Thyroid gland (tissue), 4 donors: ENCODE measurements at regions not wholly inside any gene's neighbourhood (a gene's known extent, or its start where the extent isn't known, plus 50 kb on each side); places are given as distances from the start of the nearest gene placed in this dataset.

Experiments used
- DNase-seq, 2 donors: peaks; one replicate each; pipeline ENCODE4 v3.0.0-alpha.2; 2019
- H3K27ac ChIP-seq, 3 donors: fragments of 200-600 bp; sonication (generic); 1 replicate in 2 of 3; 2 replicates in 1 of 3; pipeline ENCODE4 v1.5.1; 2016 to 2019; ENCODE audit warnings: mild to moderate bottlenecking in 1 of 3, moderate library complexity in 1 of 3
- H3K27me3 ChIP-seq: fragments of 200-600 bp; sonication (generic); one replicate; pipeline ENCODE4 v1.5.1; 2019
- H3K36me3 ChIP-seq, 2 donors: fragments of 200-600 bp; sonication (generic); one replicate each; pipeline ENCODE4 v1.5.1; 2016 to 2019
- H3K4me1 ChIP-seq, 2 donors: fragments of 200-600 bp; sonication (generic); one replicate each; pipeline ENCODE4 v1.5.1; 2017 to 2019
- H3K4me3 ChIP-seq, 3 donors: fragments of 200-600 bp; sonication (generic); replicated peaks in 1 of 3; 1 replicate in 2 of 3; 2 replicates in 1 of 3; pipeline ENCODE4 v1.5.1; 2016; ENCODE audit warnings: mild to moderate bottlenecking in 1 of 3
- H3K9me3 ChIP-seq: fragments of 200-600 bp; sonication (generic); one replicate; pipeline ENCODE4 v1.5.1; 2017
- POLR2A ChIP-seq, 2 donors: fragments of 450-650 bp; IDR thresholded peaks; one replicate each; pipeline ENCODE4 v1.6.1; 2017; ENCODE audit warnings: antibody characterized with exemption in 2 of 2, mild to moderate bottlenecking in 2 of 2, moderate library complexity in 1 of 2
- WGBS, 2 donors: methylation state at CpG; one replicate each; pipeline ENCODE4 v1.1.5; 2017; 5-methylcytosine and 5-hydroxymethylcytosine counted together
- intact Hi-C: fragments of 100-400 bp; cut with DNase I; formaldehyde crosslinking; loops from one replicate; pipeline ENCODE4 v1.15.1; 2023
- TF ChIP-seq, protein P1 (sequence below), 6 experiments: fragments of 200-600 bp in 3 of 6; fragments of 450-650 bp in 3 of 6; sonication (generic) in 3 of 6; IDR thresholded peaks; one replicate each; pipeline ENCODE4 v1.5.1; 2016 to 2019; ENCODE audit warnings: antibody characterized with exemption in 6 of 6, mild to moderate bottlenecking in 2 of 6, inconsistent platforms in 1 of 6, moderate library complexity in 1 of 6

DNA sequence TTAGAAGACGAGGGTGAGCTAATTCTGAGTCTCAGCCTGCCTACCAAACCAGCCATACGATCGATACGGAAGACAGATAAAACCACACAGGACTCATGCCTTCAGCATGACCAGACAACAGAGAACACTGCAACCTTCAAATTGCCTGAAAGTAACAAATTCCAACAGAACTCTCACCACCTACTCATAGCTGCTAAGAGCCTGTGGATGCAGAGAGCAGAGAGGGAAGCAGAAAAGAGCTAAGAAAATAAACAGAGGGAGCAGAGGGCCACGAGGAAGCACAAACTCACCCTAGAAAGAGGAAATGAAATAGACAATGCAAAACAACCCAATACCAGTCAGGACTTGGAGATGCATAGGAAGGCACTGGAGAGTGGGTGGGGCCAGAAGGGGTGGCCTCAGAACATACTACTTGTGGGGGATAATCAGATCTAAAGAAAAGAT lies 86.7 kb upstream of the TAS2R1 start:
- intact Hi-C loops, result no loop called here
- H3K36me3 ChIP-seq, result no peaks in the 10 kb centered on the region
- no peak overlapping the region for H3K27ac ChIP-seq
- 40 to 50% methylated on average over 5 of the region's 5 CpGs for WGBS, 2 donors
- no peaks in the 10 kb centered on the region for H3K27me3 ChIP-seq
- no peak for TF ChIP-seq POLR2A (IDR thresholded peaks at IDR 0.05)
- TF ChIP-seq, protein P1, sequence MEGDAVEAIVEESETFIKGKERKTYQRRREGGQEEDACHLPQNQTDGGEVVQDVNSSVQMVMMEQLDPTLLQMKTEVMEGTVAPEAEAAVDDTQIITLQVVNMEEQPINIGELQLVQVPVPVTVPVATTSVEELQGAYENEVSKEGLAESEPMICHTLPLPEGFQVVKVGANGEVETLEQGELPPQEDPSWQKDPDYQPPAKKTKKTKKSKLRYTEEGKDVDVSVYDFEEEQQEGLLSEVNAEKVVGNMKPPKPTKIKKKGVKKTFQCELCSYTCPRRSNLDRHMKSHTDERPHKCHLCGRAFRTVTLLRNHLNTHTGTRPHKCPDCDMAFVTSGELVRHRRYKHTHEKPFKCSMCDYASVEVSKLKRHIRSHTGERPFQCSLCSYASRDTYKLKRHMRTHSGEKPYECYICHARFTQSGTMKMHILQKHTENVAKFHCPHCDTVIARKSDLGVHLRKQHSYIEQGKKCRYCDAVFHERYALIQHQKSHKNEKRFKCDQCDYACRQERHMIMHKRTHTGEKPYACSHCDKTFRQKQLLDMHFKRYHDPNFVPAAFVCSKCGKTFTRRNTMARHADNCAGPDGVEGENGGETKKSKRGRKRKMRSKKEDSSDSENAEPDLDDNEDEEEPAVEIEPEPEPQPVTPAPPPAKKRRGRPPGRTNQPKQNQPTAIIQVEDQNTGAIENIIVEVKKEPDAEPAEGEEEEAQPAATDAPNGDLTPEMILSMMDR (IDR thresholded peaks at IDR 0.05), result no peak
- H3K4me3 ChIP-seq, result no peak overlapping the region
- no peaks in the 10 kb centered on the region for H3K4me1 ChIP-seq
- H3K9me3 ChIP-seq, result no peaks in the 10 kb centered on the region
- no peak for DNase-seq

DNA sequence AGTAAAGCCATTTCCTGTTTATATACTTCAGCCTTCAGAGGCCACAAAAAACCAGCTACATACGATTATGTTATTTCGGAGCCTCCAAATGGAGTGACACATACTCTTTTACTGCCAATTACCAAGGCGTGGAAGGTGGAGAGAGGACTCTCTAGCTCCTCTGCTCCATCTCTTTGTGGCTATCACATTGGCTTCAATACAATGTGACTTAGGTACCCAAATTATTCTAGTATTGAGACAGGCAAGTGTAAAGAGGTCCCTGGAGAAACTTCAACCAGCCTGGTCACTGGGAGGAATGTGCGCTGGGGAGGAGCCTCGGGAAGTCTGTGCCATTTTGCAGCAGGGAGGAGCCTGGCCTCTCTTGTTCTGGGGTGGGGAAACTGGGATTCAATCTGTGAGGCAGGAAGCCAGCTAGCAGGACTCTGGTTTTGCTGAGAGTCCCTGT lies 85.8 kb upstream of the TAS2R1 start:
- intact Hi-C loops, result no loop called here
- Histone ChIP-seq H3K36me3 (no peaks in the 10 kb centered on the region), H3K27me3 (no peaks in the 10 kb centered on the region), H3K4me3 (no peak overlapping the region), H3K4me1 (no peaks in the 10 kb centered on the region), H3K9me3 (no peaks in the 10 kb centered on the region), H3K27ac (no peak overlapping the region)
- DNase-seq, result no peak
- TF ChIP-seq, protein P1 (IDR thresholded peaks at IDR 0.05), result no peak
- no peak for TF ChIP-seq POLR2A (IDR thresholded peaks at IDR 0.05)
- WGBS, 2 donors, result 62 to 63% methylated on average over 5 of the region's 5 CpGs

DNA sequence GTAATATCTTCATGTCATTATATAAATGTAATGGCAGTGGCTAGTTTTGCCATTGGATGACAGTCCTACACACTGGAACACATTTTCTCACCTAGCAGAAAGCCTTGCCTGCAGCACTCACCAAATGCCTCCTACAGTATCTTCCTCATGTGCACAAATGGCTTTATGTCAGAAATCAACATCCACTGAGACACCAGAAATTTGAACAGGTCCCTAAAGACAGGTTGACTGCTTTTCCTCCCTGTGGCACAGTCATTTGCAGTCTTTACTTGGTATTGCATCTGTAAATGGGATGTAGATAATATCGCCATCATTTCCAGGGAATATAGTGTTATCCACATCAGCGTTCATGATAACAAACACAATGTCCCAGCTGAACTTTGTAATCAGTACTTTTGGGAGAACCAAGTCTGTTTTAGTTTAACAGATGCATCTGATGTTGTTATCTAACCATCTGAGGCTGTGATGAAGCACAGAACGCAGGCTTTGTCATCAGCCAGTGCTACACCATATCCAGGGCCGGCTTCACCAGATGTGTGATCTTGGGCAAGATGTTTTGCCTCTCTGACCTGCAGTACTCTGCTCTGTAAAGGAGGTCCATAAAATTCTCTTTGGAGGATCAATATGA lies 83.9 kb upstream of the TAS2R1 start:
- TF ChIP-seq, protein P1 (IDR thresholded peaks at IDR 0.05), result no peak
- TF ChIP-seq POLR2A (IDR thresholded peaks at IDR 0.05), result no peak
- H3K27ac ChIP-seq, result no peak overlapping the region
- intact Hi-C loops, result no loop called here
- WGBS, 2 donors, result 86 to 90% methylated on average over 4 of the region's 4 CpGs
- H3K36me3 ChIP-seq, result no peaks in the 10 kb centered on the region
- H3K4me3 ChIP-seq, result no peak overlapping the region
- H3K27me3 ChIP-seq, result no peaks in the 10 kb centered on the region
- H3K4me1 ChIP-seq, result no peaks in the 10 kb centered on the region
- no peaks in the 10 kb centered on the region for H3K9me3 ChIP-seq
- DNase-seq, result no peak

DNA sequence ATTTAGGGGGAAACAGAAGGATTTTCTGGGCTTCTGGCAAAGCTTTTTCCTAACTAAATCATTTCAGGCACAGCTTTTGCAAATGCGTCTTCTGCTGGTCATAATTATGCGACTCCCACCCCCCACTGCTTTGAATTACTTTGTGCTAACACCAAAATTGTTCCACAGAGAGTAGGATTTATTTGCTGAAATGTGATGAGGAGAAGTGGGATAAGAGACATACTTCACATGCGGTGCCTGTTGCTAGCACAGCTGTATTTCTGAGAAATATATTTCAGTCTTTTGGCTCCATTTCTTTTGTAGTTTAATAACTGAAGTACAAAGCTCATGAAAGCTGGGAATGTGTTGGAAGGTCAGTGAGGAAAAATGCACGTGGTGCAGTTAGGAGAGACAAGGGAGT lies 83.2 kb upstream of the TAS2R1 start:
- WGBS, 2 donors, result 65 to 73% methylated on average over 4 of the region's 4 CpGs
- Histone ChIP-seq H3K27me3 (no peaks in the 10 kb centered on the region), H3K4me3 (no peak overlapping the region), H3K36me3 (no peaks in the 10 kb centered on the region), H3K4me1 (no peaks in the 10 kb centered on the region), H3K27ac (no peak overlapping the region), H3K9me3 (no peaks in the 10 kb centered on the region)
- TF ChIP-seq, protein P1 (IDR thresholded peaks at IDR 0.05), result no peak
- no peak for TF ChIP-seq POLR2A (IDR thresholded peaks at IDR 0.05)
- intact Hi-C loops, result no loop called here
- no peak for DNase-seq

DNA sequence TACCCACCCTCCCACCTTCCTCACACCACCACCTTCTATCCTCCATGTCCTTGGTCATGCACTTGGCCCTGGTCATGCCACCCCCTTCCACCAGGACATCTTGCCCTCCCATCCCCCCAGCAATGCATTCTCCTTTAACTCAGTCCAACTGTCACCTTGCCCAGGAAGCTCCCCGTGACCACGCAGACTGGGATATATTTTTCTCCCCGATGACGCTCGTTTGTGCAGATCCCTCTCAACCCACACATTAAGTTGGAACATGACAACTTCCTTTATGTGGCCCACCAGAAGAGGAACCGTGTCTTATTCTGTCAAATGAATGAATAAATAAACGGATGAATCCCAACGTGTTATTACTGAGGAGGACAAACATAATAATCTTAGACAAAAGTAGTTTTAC lies 82.8 kb upstream of the TAS2R1 start:
- Histone ChIP-seq H3K4me1 (no peaks in the 10 kb centered on the region), H3K27ac (no peak overlapping the region), H3K9me3 (no peaks in the 10 kb centered on the region), H3K4me3 (no peak overlapping the region), H3K36me3 (no peaks in the 10 kb centered on the region), H3K27me3 (no peaks in the 10 kb centered on the region)
- DNase-seq, result no peak
- TF ChIP-seq POLR2A (IDR thresholded peaks at IDR 0.05), result no peak
- TF ChIP-seq, protein P1 (IDR thresholded peaks at IDR 0.05), result no peak
- 74 to 79% methylated on average over 8 of the region's 8 CpGs for WGBS, 2 donors
- intact Hi-C loops, result no loop called here
